Non-pigmented ciliary epithelial cell (primary cell): ENCODE measurements at regions not wholly inside any gene's neighbourhood (a gene's known extent, or its start where the extent isn't known, plus 50 kb on each side); places are given as distances from the start of the nearest gene placed in this dataset.
"Not testable (repeated sequence)": the region's sequence is repeated elsewhere in the genome, so short reads cannot be mapped to it uniquely, and the experiment has no call there.

Experiments used
- DNase-seq: peaks from one replicate; pipeline ENCODE4 v3.0.0-alpha.2; 2010; ENCODE audit warnings: low read depth

DNA sequence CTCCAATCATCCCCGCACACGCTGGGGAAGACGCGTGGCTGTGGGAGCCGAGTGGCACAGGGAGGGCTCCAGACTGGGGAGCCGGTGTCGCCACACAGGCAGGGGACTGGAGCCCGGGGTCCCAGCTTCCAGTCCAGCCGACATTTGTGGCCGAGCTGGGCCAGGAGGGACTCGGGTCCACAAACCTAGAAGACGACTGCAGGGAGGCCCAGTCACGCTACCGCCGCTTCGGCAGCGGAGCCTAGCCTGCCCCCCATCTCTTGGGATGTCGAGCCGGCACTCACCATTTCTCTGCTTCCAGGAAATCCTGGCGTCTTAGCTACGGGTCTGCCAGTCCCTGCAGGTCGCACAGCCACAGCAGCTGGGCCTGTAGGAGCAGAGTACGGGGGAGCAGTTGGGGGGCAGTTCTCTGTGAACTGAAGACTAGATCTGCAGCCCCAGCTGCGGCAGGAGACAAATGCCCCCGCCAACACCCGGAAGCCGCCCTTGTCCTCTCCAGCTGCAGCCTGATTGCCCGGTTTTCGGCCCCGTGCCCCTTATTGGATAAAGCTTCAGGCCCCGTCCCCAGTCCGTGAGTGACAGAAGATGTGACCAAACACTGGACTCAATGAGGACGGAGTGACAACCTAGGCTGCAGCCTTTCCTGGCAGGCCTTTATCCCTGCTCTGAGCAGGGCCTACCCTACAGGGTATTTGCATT, 270.7 kb downstream of the ZNF33B start:
- DNase-seq: peak; percentile 78

DNA sequence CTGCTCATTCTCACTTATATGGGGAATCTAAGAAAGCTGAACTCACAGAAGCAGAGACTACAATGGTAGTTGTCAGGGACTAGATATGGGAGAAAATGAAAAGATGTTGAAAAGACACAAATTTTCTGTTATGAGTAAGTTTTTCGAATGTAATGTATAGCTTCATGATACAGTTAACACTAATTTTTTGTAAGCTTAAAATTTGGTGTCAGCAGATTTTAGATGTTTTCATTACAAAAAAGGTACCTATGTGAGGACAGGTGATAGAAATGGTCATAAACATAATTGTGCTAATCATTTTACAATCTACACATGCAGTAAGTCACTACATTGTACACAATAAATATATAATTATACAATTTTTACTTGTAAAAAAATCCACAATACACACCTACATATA, 286.6 kb downstream of the ZNF33B start:
- no peak for DNase-seq

DNA sequence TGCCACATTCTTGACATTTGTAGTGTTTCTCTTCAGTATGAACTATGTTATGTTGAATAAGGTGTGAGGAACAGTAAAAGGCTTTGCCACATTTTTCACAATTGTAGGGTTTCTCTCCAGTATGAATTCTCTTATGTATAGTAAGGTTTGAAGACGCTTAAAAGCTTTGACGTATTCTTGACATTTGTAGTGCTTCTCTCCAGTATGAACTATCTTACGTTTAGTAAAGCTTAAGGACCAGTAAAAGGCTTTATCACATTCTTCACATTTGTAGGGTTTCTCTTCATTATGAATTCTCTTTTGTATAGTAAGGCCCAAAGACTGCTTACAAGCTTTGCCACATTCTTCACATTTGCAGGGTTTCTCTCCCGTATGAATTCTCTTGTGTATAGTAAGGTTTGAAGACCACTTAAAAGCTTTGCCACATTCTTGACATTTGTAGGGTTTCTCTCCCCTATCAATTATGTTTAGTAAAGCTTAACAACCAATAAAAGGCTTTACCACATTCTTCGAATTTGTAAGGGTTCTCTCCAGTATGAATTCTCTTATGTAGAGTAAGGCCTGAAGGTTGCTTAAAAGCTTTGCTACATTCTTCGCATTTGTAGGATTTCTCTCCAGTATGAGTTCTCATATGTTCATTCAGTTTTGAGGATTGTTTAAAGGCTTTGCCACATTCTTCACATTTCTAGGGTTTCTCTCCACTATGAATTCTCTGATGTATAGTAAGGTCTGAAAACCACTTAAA, 301.6 kb downstream of the ZNF33B start:
- DNase-seq: not testable (repeated sequence)

DNA sequence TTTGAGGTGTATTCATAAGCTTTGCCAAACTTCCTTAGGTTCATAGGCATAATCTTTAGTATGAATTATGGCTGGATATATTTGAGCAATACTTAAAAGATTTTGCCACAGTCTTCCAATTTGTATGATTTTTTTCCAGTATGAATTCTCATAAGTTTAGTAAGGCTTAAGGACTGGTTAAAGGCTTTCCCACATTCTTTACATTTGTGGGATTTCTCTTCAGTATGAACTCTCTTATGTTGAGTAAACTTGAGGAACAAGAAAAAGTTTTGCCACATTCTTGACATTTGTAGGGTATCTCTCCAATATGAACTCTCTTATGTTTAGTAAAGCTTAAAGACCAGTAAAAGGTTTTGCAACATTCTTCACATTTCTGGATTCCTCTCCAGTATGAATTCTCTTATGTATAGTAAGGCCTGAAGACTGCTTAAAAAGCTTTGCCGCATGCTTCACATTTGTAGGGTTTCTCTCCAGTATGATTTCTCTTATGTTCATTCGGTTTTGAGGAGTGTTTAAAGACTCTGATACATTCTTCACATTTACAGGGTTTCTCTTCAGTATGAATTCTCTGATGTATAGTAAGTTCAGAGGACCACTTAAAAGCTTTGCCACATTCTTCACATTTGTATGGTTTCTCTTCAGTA, 302.6 kb downstream of the ZNF33B start:
- not testable (repeated sequence) for DNase-seq

DNA sequence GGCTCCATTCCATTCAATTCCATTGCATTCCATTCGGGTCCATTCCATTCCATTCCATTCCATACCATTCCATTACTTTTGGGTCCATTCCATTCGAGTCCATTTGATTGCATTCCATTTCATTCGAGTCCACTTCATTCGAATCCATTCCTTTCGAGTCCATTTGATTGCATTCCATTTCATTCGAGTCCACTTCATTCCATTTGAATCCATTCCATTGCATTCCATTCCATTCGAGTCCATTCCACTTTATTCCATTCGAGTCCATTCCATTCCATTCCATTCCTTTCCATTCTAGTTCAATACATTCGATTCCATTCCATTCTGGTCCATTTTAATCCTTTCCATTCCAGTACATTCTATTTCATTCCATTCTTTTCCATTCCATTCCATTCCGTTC, 334.0 kb downstream of the ZNF33B start:
- no peak for DNase-seq

DNA sequence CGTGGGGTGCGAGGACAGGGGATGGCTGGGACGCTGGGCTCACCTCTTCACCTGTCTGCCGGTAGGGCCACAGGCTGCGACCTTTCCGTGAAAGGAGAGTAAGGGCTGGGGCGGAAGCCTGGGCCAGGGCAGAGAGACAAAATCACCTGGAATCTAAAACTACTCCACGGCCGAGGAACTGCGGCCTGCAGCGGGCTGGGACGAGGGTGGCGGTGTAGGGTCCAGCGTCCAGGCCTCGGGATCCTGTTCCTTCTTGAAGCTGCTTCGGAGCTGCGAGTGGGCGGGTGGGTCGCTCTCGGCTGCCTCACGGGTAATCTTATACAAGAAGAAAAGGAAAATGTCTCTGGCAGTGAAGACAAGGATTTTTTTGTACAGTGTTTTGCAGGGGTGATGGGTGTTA, 356.5 kb downstream of the ZNF33B start:
- not testable (repeated sequence) for DNase-seq

DNA sequence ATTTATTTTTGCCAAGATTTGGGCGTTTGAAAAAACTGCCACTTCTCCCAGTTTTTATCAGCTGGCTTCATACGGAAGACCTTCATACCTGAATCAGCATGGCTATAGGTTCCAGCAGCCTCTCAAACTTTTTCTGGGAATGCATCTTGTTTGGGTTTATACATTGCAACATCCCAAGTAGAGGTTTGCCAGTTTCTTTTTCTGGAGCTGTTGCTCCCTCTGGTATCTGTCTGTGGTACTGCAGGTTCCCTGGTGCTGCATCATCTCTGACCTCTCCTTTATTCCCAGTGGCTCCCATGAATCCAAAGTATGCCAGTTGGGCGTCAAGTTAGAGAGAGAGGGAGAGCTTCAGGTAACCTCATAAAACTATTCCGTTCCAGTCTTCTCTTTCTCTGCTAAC, 368.6 kb downstream of the ZNF33B start:
- DNase-seq: not testable (repeated sequence)

DNA sequence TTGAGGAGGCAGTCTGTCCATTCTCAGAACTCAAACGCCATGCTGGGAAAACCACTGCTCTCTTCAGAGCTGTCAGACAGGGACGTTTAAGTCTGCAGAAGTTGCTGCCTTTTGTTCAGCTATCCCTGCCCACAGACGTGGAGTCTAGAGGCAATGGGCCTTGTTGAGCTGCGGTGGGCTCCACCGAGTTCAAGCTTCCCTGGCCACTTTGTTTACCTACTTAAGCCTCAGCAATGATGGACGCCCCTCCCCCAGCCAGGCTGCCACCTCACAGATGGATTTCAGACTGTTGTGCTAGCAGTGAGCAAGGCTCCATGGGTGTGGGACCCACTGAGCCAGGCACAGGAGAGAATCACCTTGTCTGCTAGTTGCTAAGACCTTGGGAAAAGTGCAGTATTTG, 375.1 kb downstream of the ZNF33B start:
- DNase-seq: not testable (repeated sequence)

DNA sequence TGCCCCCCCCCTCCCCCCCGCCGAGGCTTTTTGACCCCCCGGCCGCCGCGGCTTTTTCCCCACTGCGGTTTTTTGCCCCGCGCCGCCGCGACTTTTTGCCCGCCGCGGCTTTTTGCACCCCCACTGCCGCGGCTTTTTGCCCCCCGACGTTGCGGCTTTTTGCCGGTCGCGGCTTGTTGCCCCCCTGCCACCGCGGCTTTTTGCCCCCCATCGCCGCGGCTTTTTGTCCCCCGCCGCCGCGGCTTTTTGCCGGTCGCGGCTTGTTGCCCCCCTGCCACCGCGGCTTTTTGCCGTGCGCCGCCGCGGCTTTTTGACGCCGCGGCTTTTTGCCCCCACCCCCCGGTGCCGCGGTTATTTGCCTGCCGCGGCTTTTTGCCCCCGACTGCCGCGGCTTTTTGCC, 395.4 kb downstream of the ZNF33B start:
- not testable (repeated sequence) for DNase-seq

DNA sequence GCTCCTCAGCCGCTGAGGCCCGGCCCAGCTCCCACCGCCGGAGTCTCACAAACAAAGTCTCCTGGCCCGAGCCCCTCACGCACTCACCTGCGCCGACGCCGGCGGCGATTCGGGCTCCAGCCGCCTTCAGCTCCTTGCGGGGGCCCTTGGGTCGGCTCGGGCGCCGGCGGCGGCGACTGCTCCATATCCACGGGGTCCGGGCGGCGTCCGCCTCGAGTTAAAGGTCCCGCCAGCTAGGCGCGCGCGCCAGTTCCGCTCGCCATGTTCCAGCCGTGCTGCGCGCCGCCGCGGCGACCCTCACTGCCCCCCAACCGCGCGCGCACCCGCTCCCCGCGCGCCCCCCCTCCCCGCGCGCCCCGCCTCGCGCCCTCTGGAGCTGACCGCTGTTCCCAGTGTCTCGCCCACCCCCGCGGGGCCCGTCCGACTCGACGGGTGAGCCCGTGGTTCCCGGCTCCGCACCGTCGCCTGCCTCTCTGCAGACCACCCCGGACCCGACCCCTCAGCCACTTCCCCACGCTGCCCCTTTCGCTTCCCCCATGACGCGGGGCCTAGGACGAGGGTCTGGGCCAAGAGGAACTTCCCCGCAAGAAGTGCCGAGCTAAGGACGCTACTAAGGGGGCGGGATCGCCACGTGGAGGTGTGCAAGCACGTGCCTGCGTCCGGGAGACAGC, 396.1 kb downstream of the ZNF33B start:
- DNase-seq: no peak

DNA sequence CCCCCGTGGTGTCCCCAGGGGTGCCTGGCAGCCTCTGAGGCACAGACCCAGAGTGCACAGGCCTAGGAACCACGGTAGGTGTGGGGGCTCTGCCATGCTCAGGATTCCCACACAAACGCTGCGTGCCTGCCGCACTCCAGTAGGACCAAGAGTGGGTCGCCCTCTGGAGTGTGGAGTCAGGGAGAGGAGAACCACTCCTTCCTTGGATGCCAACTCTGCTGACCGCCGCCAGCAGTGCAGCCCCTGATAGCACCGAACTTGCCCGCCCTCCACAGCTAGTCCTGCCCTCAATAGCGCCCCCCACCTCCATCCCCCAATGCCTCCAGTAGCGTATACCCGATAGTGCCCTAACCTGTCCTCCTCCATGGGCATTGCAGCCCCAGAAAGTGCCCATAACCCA, 402.0 kb downstream of the ZNF33B start:
- not testable (repeated sequence) for DNase-seq

DNA sequence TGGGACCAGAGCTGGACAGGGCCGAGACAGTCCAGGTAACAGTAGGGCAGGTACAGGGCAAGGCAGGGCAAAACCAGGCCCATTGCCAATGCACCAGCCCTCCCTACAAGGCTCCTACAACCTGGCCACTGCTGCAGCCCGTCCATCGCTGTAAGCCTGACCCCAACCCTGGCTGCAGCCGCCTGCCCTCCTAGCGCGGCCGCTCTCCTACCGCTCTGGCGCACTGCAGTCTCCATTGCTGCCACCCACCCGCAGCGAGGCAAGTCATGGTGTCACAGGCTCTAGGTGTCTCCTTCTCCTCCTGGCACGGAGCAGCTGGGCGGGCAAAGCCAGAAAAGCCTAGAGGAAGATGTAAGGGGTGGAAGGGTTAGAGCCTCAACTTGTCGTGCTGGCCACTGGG, 402.6 kb downstream of the ZNF33B start:
- not testable (repeated sequence) for DNase-seq

DNA sequence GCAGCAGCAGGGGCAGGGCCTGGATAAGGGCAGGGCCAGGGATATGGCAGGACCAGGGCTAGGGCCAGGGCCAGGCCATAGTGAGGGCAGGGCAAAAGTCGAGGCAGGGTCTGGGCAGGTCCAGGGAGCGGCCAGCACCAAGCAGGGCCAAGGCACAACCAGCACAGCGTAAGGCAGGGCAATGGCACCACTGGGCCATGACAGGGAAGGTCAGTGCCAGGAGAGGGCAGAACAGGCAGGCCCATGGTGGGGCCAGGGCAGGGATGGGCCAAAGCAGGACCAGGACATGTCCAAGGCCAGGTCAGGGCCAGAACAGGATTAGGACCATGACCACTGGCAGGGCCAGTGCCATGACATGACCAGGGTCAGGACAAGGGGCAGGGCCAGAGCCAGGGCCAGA, 403.1 kb downstream of the ZNF33B start:
- not testable (repeated sequence) for DNase-seq

DNA sequence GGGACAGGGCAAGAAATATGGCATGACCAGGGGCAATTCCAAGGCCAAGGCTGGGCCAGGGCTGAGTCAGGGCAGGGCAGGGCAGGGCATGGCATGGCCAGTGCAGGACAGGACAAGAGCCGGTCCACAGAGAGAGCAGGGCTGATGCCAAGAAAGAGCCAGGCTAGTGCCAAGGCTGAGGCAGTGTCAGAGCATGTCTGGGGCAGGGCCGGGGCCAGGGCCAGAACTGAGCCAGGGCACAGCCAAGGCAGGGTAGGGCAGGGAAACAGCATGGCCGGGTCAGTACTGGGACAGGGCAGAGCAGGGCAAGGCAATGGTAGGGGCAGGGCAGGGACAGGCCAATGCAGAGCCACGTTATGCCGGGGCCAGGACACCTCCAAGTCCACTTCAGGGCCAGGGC, 403.9 kb downstream of the ZNF33B start:
- not testable (repeated sequence) for DNase-seq

DNA sequence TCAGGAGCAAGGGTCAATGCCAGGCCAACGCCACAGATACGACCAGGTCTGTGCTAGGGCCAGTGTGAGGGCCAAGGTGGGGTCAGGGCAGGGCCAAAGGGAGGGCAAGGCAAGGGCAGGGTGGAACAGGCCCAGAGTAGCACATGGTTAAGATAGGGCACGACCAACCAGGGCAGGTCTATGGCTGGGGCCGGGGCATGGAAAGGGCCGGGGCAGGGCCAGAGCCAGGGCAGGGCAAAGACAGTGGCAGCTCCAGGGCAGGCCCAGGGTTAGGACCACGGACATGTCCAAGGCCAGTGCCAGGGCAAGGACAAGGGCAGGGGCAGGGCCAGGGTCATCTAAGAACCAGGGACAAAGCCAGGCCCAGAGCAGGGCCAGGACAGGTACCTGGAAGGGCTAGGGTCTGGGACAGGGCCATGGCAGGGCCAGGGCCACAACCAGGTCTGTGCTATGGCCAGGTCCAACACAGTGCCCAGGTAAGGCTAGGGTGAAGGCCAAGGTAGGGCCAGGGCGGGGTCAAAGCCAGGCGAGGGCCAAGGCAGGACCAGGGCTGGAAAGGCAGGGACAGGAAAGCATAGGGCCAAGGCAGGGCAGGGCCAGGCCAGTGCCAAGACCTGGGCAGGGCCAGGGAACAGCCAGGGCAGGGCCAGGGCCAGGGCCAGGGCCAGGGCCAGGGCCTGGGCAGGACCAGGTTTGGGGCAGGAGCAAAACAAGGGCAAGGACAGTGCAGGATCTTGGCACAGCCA, 404.7 kb downstream of the ZNF33B start:
- DNase-seq: not testable (repeated sequence)

DNA sequence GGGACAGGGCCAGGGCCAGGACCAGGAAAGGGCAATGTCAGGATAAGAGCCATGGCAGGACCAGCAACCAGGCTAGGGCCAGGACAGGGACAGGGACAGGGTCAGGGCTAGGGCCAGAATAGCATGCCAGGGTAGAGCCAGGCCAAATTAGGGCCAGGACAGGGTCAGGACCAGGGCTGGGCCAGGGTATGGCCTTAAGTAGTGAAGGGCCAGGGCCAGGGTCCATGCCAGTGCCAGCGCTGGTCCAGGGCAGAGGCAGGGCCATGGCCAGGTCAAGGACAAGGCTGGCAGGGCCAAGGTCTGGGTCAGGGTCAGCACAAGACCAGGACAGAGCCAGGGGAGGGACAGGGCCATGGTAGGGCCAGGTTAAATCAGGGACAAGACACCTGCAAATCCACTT, 405.4 kb downstream of the ZNF33B start:
- DNase-seq: not testable (repeated sequence)

DNA sequence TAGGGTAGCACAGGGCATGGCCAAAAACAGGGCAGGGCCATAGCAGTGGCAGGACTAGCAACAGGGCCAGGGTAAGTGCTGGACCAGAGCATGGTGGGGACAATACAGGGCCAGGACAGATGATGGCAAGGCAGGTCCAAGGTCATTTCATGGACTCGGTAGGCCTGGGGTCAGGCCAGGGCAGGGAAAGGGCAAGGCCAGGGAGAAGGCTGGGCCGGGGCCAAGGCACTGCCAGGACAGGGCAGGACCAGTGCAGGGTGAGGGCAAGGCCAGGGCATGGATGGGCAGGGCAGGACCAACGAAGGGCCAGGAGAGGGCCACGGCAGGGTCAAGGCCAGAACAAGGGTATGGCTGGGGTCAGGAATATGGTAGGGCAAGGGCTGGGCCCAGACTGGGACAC, 407.6 kb downstream of the ZNF33B start:
- DNase-seq: not testable (repeated sequence)

DNA sequence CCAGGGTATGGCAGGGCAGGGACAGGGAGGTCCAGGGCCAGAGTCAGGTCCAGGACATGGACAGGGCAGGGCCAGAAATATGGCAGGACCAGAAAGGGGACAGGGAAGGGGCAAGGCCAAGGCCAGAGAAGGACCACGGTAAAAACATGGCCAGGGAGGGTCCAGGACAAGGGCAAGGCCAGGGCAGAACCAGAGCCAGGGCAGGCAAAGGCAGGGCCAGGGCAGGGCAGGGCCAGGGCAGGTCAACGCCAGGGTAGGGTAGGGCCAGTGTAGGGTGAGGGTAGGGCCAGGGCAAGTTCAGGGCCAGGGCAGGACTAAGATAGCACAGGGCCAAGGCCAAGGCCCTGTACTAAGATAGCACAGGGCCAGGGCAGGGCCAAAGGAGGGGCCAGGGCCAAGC, 408.3 kb downstream of the ZNF33B start:
- DNase-seq: not testable (repeated sequence)

DNA sequence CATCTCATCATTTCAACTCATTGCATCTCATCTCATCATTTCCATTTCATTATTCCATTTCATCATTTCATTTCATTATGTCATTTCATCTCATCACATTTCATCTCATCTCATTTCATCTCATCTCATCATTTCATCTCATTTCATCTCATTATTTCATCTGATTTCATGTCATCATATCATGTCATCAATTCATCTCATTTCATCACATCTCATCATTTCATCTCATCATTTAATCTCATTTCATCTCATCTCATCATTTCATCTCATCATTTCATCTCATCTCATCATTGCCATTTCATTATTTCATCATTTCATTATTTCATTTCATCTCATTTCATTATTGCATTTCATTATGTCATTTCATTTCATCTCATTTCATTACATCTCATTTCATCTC, 410.5 kb downstream of the ZNF33B start:
- DNase-seq: not testable (repeated sequence)

DNA sequence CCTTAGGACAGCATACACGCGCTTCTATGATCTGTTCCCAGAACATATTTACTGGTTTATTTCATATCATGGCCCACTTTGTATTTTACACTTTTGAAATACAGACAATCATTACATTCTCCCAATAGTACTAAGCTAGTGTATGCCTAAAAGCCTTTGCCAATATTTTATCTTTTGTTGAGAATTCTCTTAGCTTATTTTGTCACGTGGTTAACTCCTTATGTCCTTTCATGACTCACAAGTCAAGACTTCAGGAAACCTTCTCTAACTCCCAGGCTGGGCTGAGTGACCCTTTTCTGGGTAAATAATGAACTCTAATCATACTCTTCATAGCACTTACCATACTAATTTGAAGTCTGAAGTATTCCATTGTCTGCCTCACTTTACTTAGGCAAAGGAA, 444.8 kb downstream of the ZNF33B start:
- DNase-seq: not testable (repeated sequence)

DNA sequence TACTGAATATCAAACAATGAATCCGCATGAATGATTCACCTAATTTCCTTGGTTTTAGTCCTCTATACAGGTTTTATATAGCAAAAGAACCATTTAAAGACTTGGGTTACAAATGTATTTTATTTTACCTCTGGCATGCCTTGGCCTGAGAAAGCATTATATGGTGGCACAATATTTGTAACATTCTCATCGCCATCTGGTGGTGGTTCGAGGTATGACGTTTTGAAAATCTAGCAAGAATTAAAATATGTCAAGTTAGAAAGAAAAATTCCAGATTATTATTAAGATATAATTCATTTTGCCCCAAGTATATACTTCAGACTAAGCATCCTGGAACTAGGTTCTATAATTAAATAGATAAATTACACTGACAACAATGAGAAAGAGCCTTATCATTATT, 445.9 kb downstream of the ZNF33B start:
- not testable (repeated sequence) for DNase-seq
